ENCODE measurements at regions not wholly inside any gene's neighbourhood (a gene's known extent, or its start where the extent isn't known, plus 50 kb on each side); places are given as distances from the start of the nearest gene placed in this dataset.

GRCh38 chrX:18051690-18052089, 169.0 kb downstream of the BEND2 start:
- H3K27ac ChIP-seq (ENCODE audit: insufficient read length, low read depth, low read length): no peak overlapping the region
- H2BK20ac ChIP-seq (ENCODE audit: low read depth, low read length, poor library complexity, severe bottlenecking): no peak overlapping the region
- H3K56ac ChIP-seq (ENCODE audit: insufficient read length, low read depth, low read length): no peak overlapping the region
- no peaks in the 10 kb centered on the region for H3K27me3 ChIP-seq (ENCODE audit: insufficient read depth, low read length)
- peaks cover 5% of the 10 kb centered on the region in 2 experiments; a peak in 3 of 4 replicates for H3K4me1 Mint-ChIP-seq
- H3K23me2 ChIP-seq (ENCODE audit: insufficient read length, low read depth, low read length, poor library complexity, severe bottlenecking): no peaks in the 10 kb centered on the region
- H3K27ac Mint-ChIP-seq: no peak overlapping the region
- peaks cover 66 to 68% of the 10 kb centered on the region in 2 experiments for H3K9me3 Mint-ChIP-seq
- H3K18ac ChIP-seq (ENCODE audit: insufficient read length, low read depth, low read length): no peak overlapping the region
- H4K20me1 ChIP-seq (ENCODE audit: control insufficient read depth, insufficient read depth, insufficient read length): no peaks in the 10 kb centered on the region
- H4K91ac ChIP-seq (ENCODE audit: insufficient read length, low read depth, low read length): no peak overlapping the region
- no peaks in the 10 kb centered on the region for H3K79me2 ChIP-seq (ENCODE audit: insufficient read depth, low read length)
- H3K9ac ChIP-seq (ENCODE audit: extremely low read depth, insufficient read length, low read length): no peak overlapping the region
- H3K79me1 ChIP-seq (ENCODE audit: insufficient read depth, low read depth, low read length, poor library complexity, severe bottlenecking): no peaks in the 10 kb centered on the region
- peaks cover 8 to 11% (median 9%) of the 10 kb centered on the region in 3 experiments for H3K36me3 Mint-ChIP-seq (ENCODE audit: insufficient read depth in 1 of 3, low read depth in 3 of 3)
- no peak overlapping the region for H2BK5ac ChIP-seq (ENCODE audit: insufficient read length, low read length)
- H2AFZ ChIP-seq (ENCODE audit: low read length): no peak overlapping the region
- no peak overlapping the region for H2AK5ac ChIP-seq (ENCODE audit: insufficient read length, low read length)
- no peak for DNase-seq
- no peak overlapping the region for H4K8ac ChIP-seq (replicated peaks; ENCODE audit: insufficient read length, low read depth, low read length)
- H3K27me3 Mint-ChIP-seq (ENCODE audit: low read depth): no peaks in the 10 kb centered on the region
- H2BK15ac ChIP-seq (ENCODE audit: low read depth, low read length): no peak overlapping the region
- peaks cover 25% of the 10 kb centered on the region for H3K9me3 ChIP-seq (ENCODE audit: control insufficient read depth, low read depth, low read length)
- H3K23ac ChIP-seq (ENCODE audit: insufficient read length, low read depth, low read length): no peak overlapping the region
- no CpG with 5 or more reads among the region's 1 CpG for WGBS (ENCODE audit: extremely low coverage, insufficient read length, low lambda C conversion rate)
- H3K4me3 Mint-ChIP-seq: no peak overlapping the region
- H2BK12ac ChIP-seq (ENCODE audit: insufficient read length, low read depth, low read length): no peak overlapping the region
- no peak overlapping the region for H3K14ac ChIP-seq (ENCODE audit: insufficient read depth, low read length)
- no peaks in the 10 kb centered on the region for H3K4me1 ChIP-seq (ENCODE audit: insufficient read depth, low read length)
- no peak overlapping the region for H4K5ac ChIP-seq (ENCODE audit: insufficient read length, low read depth, low read length)
- no peak overlapping the region for H3T11ph ChIP-seq (ENCODE audit: low read length)
- H2BK120ac ChIP-seq (ENCODE audit: low read depth, low read length, poor library complexity, severe bottlenecking): no peak overlapping the region
- H3K4me2 ChIP-seq (ENCODE audit: insufficient read depth, insufficient read length, low read length): no peak overlapping the region
- no peak for TF ChIP-seq CTCF (conservative IDR thresholded peaks at IDR 0.05)
- no peak overlapping the region for H3K4ac ChIP-seq (ENCODE audit: low read depth, low read length)
